Psoas muscle (tissue), 7 donors: ENCODE measurements at regions not wholly inside any gene's neighbourhood (a gene's known extent, or its start where the extent isn't known, plus 50 kb on each side); places are given as distances from the start of the nearest gene placed in this dataset.

ENCODE experiments used
- ATAC-seq, 4 donors: fragments of 200-7000 bp; cut with Tn5 transposase; one replicate each; pipeline ENCODE4 v1.9.1; 2020; ENCODE audit warnings: moderate library complexity in 3 of 4, mild to moderate bottlenecking in 2 of 4
- DNase-seq, 2 donors: peaks; one replicate each; pipeline ENCODE4 v3.0.0-alpha.2; 2020
- H3K27ac ChIP-seq: fragments of 200-600 bp; one replicate; pipeline ENCODE4 v1.8.0; 2022
- H3K27me3 ChIP-seq, 3 donors: fragments of 200-600 bp in 1 of 3; one replicate each; pipeline versions ENCODE4 v1.6.1 to v1.8.0; 2013 to 2022; ENCODE audit warnings: low read length in 2 of 3, mild to moderate bottlenecking in 2 of 3, moderate library complexity in 1 of 3; ENCODE audit not compliant: insufficient read depth in 3 of 3
- H3K36me3 ChIP-seq, 2 donors: fragments of 200-600 bp in 1 of 2; one replicate each; pipeline versions ENCODE4 v1.6.1 to v1.8.0; 2013 to 2022; ENCODE audit warnings: low read depth in 1 of 2, mild to moderate bottlenecking in 1 of 2, moderate library complexity in 1 of 2; ENCODE audit not compliant: insufficient read depth in 1 of 2
- H3K4me1 ChIP-seq: fragments of 200-600 bp; one replicate; pipeline ENCODE4 v1.8.0; 2022
- H3K4me3 ChIP-seq: fragments of 200-600 bp; one replicate; pipeline ENCODE4 v1.8.0; 2022; ENCODE audit warnings: mild to moderate bottlenecking
- H3K9me3 ChIP-seq: fragments of 200-600 bp; one replicate; pipeline ENCODE4 v1.8.0; 2022
- WGBS, 3 donors: extraction: QIAGEN DNeasy Blood & Tissue Kit; methylation state at CpG; one replicate each; pipeline versions ENCODE4 v1.1.6 to v1.1.7; 2013; 5-methylcytosine and 5-hydroxymethylcytosine counted together
- intact Hi-C, 2 donors: fragments of 100-400 bp; cut with DNase I; formaldehyde crosslinking; loops; one replicate each; pipeline versions ENCODE4 v1.11.0 to v1.14.2; 2022
- TF ChIP-seq, protein P1 (sequence below): fragments of 200-600 bp; IDR thresholded peaks from one replicate; pipeline ENCODE4 v1.8.0; 2022; ENCODE audit warnings: antibody characterized with exemption
- donor health status: healthy with polysubstance abuse.
- donor health status: DM: no; HTN: no; CAD: no; lungs with moderate emphysema.
- donor health status: Bipolar disorder and iron deficiency.
- donor health status: healthy.
- donor health status: DM: yes; HTN: yes; CAD: no.
- donor health status: DM: no; HTN: no; CAD: no.
- donor health status: DM: yes; HTN: yes; CAD: no.

DNA sequence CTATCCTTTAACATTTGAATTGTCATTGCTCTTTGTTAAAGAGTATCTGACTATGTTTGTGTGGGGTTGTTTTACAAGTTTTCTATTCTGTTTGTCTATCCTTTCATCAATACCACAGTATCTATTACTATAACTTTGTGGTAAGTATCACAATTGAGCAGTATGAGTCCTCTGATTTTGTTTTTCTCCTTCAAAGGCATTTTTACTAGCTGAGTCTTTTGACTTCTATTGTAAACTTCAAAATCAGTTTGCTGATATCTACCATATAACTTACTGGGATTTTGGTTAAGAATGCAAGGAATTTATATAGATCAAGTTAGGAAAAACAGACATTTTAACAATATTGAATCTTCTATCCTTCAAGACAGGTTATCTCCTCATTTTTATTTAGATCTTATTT lies 789.8 kb upstream of the PTPRD start:
- no peaks in the 10 kb centered on the region for H3K4me1 ChIP-seq
- no peaks in the 10 kb centered on the region for H3K36me3 ChIP-seq
- H3K27me3 ChIP-seq = no peaks in the 10 kb centered on the region
- TF ChIP-seq, protein P1, sequence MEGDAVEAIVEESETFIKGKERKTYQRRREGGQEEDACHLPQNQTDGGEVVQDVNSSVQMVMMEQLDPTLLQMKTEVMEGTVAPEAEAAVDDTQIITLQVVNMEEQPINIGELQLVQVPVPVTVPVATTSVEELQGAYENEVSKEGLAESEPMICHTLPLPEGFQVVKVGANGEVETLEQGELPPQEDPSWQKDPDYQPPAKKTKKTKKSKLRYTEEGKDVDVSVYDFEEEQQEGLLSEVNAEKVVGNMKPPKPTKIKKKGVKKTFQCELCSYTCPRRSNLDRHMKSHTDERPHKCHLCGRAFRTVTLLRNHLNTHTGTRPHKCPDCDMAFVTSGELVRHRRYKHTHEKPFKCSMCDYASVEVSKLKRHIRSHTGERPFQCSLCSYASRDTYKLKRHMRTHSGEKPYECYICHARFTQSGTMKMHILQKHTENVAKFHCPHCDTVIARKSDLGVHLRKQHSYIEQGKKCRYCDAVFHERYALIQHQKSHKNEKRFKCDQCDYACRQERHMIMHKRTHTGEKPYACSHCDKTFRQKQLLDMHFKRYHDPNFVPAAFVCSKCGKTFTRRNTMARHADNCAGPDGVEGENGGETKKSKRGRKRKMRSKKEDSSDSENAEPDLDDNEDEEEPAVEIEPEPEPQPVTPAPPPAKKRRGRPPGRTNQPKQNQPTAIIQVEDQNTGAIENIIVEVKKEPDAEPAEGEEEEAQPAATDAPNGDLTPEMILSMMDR = no peak
- peaks cover 36% of the 10 kb centered on the region for H3K9me3 ChIP-seq
- intact Hi-C loops = no loop called here
- H3K27ac ChIP-seq = no peak overlapping the region
- no peak for ATAC-seq
- H3K4me3 ChIP-seq = no peak overlapping the region
- DNase-seq = no peak

DNA sequence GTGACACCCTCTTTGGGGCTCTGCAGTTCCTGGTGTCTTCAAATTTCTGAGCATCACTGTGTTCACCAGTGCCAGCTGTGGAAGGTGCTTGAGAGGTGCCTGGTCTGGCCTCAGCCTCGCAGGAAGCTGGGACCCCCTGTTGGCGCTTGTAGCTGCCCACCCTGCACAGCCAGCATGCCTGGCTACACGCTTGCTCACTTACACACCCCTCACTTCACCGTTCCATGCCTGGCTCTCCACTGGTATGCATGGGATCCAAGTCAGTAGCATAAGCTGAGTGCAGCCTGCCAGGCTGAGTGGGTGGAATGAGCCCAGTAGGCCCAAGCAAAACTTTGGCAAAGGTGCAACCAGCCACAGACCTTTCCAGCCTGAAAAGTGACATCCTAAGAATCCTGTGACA lies 801.4 kb upstream of the PTPRD start:
- no peaks in the 10 kb centered on the region for H3K9me3 ChIP-seq
- H3K27me3 ChIP-seq = no peaks in the 10 kb centered on the region
- 74 to 77% (median 76%) methylated on average over 4 of the region's 4 CpGs for WGBS, 3 donors
- ATAC-seq = no peak
- no peak overlapping the region for H3K4me3 ChIP-seq
- DNase-seq = no peak
- intact Hi-C loops = no loop called here
- H3K4me1 ChIP-seq = no peaks in the 10 kb centered on the region
- TF ChIP-seq, protein P1 = no peak
- no peaks in the 10 kb centered on the region for H3K36me3 ChIP-seq
- H3K27ac ChIP-seq = no peak overlapping the region

DNA sequence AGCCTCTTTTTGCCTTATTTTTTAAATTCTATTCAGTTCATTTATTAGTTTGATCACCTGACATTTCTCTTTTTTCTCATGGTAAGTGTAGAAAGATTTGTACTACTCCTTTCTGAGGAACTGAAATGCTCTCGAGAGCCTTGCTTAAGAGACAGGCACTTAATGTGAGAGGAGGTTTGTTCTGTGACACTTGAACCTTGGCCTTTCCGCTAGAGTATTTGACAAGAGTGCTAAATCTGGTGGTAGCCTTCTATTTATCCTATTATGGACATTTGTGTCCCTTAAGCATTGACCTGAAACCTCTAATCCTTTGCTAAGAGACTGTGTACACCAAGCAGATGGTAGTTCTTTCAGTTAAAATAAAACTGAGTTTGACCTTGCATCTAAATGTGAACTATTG lies 805.0 kb upstream of the PTPRD start:
- Histone ChIP-seq H3K4me1 (no peaks in the 10 kb centered on the region), H3K9me3 (no peaks in the 10 kb centered on the region), H3K4me3 (no peak overlapping the region), H3K27ac (no peak overlapping the region), H3K27me3 (no peaks in the 10 kb centered on the region), H3K36me3 (no peaks in the 10 kb centered on the region)
- 18 to 26% (median 24%) methylated on average over 2 of the region's 2 CpGs for WGBS, 3 donors
- ATAC-seq = no peak
- intact Hi-C loops = no loop called here
- TF ChIP-seq, protein P1 = no peak
- DNase-seq = no peak

DNA sequence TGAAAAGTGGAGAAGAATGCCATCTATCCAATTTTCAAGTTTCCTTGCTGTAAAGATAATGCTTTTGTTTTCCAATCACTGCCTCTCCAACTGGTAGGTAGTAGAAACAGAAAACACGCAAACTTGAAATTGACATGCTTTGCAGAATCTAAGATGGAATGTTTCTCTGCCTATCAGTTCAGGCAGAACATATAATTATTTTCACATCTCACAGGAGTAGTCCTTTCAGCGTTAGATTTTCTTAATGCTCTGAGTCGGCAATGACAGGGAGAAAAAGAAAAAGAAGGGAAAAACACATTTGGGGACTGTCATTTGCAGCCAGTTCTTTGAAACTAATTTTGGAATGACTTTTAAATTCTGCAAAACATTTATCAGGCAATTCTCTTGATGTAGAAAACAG lies 818.7 kb upstream of the PTPRD start:
- Histone ChIP-seq H3K9me3 (no peaks in the 10 kb centered on the region), H3K4me1 (no peaks in the 10 kb centered on the region), H3K4me3 (no peak overlapping the region), H3K27me3 (no peaks in the 10 kb centered on the region), H3K27ac (no peak overlapping the region), H3K36me3 (no peaks in the 10 kb centered on the region)
- WGBS, 3 donors = 84 to 87% (median 85%) methylated on average over 3 of the region's 3 CpGs
- TF ChIP-seq, protein P1 = no peak
- ATAC-seq = no peak
- intact Hi-C loops = no loop called here
- no peak for DNase-seq

DNA sequence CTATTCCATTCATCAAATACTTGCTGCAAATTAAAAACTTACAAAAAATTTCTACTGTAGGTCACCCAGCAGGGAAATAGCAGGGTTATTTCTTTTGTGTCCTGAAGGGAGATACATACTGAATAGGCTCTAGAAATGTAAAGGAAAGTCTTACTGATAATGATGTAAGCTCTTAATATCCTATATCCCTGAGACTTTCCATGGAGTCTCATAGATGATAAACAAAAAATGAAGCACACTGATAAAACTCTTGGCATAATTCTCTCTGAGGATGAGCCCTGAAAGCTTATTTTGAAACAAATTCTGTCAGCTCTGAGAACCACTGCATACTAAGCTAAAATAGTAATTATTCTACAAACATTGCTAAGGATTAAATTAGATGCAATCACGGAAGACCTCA lies 819.6 kb upstream of the PTPRD start:
- TF ChIP-seq, protein P1 = no peak
- DNase-seq (no peak), ATAC-seq (no peak)
- no peak overlapping the region for H3K4me3 ChIP-seq
- H3K27ac ChIP-seq = no peak overlapping the region
- H3K9me3 ChIP-seq = no peaks in the 10 kb centered on the region
- no peaks in the 10 kb centered on the region for H3K4me1 ChIP-seq
- whole genome bisulfite sequencing, 3 donors = 86 to 97% (median 94%) methylated on average over 1 of the region's 1 CpG
- intact Hi-C loops = no loop called here
- H3K27me3 ChIP-seq = no peaks in the 10 kb centered on the region
- H3K36me3 ChIP-seq = no peaks in the 10 kb centered on the region
